ENCODE measurements at regions not wholly inside any gene's neighbourhood (a gene's known extent, or its start where the extent isn't known, plus 50 kb on each side); places are given as distances from the start of the nearest gene placed in this dataset.

DNA sequence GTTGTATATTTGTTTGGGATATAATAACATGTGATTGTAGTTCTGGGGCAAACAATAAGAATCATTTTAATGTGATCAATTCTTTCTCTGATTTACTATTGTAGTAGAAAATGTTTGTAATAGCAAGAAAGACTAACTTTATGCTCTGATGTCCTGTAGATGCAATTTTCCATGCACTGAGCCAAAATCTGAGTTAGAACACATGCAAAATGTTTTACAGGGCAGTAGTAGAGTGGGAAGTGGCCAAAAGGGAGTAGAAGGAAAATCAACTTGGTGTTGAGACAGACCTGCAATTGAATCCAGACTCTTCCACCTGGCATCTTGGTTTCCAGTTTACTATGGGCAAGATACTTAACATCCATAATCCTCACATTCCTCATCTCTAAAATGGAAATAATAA lies 93.5 kb upstream of the BMP5 start:
- no peaks in the 10 kb centered on the region for H3K27me3 ChIP-seq (ENCODE audit: control insufficient read depth in 1 of 2, insufficient read depth in 2 of 2, low read length in 2 of 2)
- H4K20me1 ChIP-seq (ENCODE audit: insufficient read depth, low read length): no peaks in the 10 kb centered on the region
- no peak overlapping the region for H3K9ac ChIP-seq (ENCODE audit: insufficient read depth, low read depth, low read length)
- DNase-seq (ENCODE audit: low spot score) (no peak), ATAC-seq (no peak), FAIRE-seq (no peak)
- H2AFZ ChIP-seq (ENCODE audit: low read length): no peak overlapping the region
- H3K79me2 ChIP-seq (ENCODE audit: insufficient read depth, low read length): no peaks in the 10 kb centered on the region
- no TSS peak for BruUV-seq (replicated peaks)
- H3K4me3 ChIP-seq (replicated peaks in 1 of 3; ENCODE audit: insufficient read depth in 1 of 3, low read depth in 2 of 3, low read length in 3 of 3): no peak overlapping the region
- ChIA-PET POLR2A (no interaction called here), CTCF (ENCODE audit: low intra/inter-chr PET ratio, low total read pairs) (no interaction called here)
- no peak overlapping the region for H3K4me2 ChIP-seq (ENCODE audit: low read depth, low read length)
- H3K9me3 ChIP-seq (ENCODE audit: low read length): no peaks in the 10 kb centered on the region
- no peak overlapping the region for H3K27ac ChIP-seq (ENCODE audit: extremely low read length, insufficient read depth, low read length)
- intact Hi-C loops (cut with micrococcal nuclease; ENCODE audit: unreplicated experiment) (no loop called here), in situ Hi-C loops (cut with HindIII; ENCODE audit: extremely low pct_ligation_motif_present, low pct_unique_long_range_greater_than_20kb) (loop anchor here (25.0 kb wide), 2 partner anchors 532 to 682 kb away; no protein-coding TSS in a partner anchor)
- H3K4me1 ChIP-seq (ENCODE audit: insufficient read depth, low read length): no peaks in the 10 kb centered on the region
- no peaks in the 10 kb centered on the region for H3K36me3 ChIP-seq (replicated peaks in 1 of 2; ENCODE audit: control insufficient read depth in 1 of 2, insufficient read depth in 2 of 2, low read length in 2 of 2)
- TF ChIP-seq HNF4G (IDR thresholded peaks at IDR 0.05; ENCODE audit: borderline replicate concordance, low read depth, low read length) (no peak), HNF4G (CRISPR knock-in tag; IDR thresholded peaks at IDR 0.05; ENCODE audit: borderline replicate concordance, low read depth) (no peak)

DNA sequence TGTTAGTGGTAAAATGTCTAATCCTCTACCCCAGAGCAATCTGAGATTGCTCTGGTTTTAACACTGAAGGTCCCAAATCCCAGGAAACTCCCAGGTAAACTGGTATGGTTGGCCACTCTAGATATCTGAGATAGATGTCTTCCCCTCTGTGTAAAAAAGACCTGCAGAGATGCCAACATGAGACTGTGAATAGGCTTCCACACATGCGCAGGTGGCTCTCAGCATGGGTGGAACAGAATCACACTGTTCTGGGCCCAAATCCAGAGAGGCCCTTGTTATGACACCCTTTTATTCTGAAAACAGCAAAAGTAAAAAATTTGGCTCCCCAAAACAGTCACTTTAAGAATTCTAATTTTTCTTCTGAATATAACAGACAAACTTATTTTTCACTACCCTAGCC lies 88.7 kb upstream of the BMP5 start:
- no TSS peak for BruUV-seq (replicated peaks)
- no peak overlapping the region for H3K27ac ChIP-seq (ENCODE audit: extremely low read length, insufficient read depth, low read length)
- DNase-seq (ENCODE audit: low spot score) (no peak), FAIRE-seq (no peak), ATAC-seq (no peak)
- no peak overlapping the region for H3K9ac ChIP-seq (ENCODE audit: insufficient read depth, low read depth, low read length)
- intact Hi-C loops (cut with micrococcal nuclease; ENCODE audit: unreplicated experiment): no loop called here
- H3K36me3 ChIP-seq (replicated peaks in 1 of 2; ENCODE audit: control insufficient read depth in 1 of 2, insufficient read depth in 2 of 2, low read length in 2 of 2): no peaks in the 10 kb centered on the region
- H3K27me3 ChIP-seq (ENCODE audit: control insufficient read depth in 1 of 2, insufficient read depth in 2 of 2, low read length in 2 of 2): no peaks in the 10 kb centered on the region
- no peak overlapping the region for H3K4me2 ChIP-seq (ENCODE audit: low read depth, low read length)
- H2AFZ ChIP-seq (ENCODE audit: low read length): no peak overlapping the region
- no peaks in the 10 kb centered on the region for H3K4me1 ChIP-seq (ENCODE audit: insufficient read depth, low read length)
- CTCF ChIA-PET (ENCODE audit: low intra/inter-chr PET ratio, low total read pairs): interaction anchor here (0.5 kb wide), 1 partner anchor 334 kb away, joined by 3 read pairs; no protein-coding TSS in a partner anchor
- H3K79me2 ChIP-seq (ENCODE audit: insufficient read depth, low read length): no peaks in the 10 kb centered on the region
- TF ChIP-seq CAMTA2 (CRISPR knock-in tag; IDR thresholded peaks at IDR 0.05; ENCODE audit: borderline replicate concordance): no peak
- TF ChIP-seq TAF15 (IDR thresholded peaks at IDR 0.05; ENCODE audit: low read depth, low read length, poor library complexity, severe bottlenecking): no peak
- TF ChIP-seq, protein P1, sequence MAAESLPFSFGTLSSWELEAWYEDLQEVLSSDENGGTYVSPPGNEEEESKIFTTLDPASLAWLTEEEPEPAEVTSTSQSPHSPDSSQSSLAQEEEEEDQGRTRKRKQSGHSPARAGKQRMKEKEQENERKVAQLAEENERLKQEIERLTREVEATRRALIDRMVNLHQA (CRISPR knock-in tag; IDR thresholded peaks at IDR 0.05): no peak
- no peak overlapping the region for H3K4me3 ChIP-seq (replicated peaks in 1 of 3; ENCODE audit: insufficient read depth in 1 of 3, low read depth in 2 of 3, low read length in 3 of 3)
- H3K9me3 ChIP-seq (ENCODE audit: low read length): no peaks in the 10 kb centered on the region
- WGBS (ENCODE audit: low lambda C conversion rate): 29% methylated on average over 1 of the region's 1 CpG
- in situ Hi-C loops (cut with HindIII; ENCODE audit: extremely low pct_ligation_motif_present, low pct_unique_long_range_greater_than_20kb): loop anchor here (25.0 kb wide), 2 partner anchors 527 to 677 kb away; no protein-coding TSS in a partner anchor
- POLR2A ChIA-PET: no interaction called here
- no peaks in the 10 kb centered on the region for H4K20me1 ChIP-seq (ENCODE audit: insufficient read depth, low read length)

Data from HepG2 (cell line).